ENCODE measurements at regions not wholly inside any gene's neighbourhood (a gene's known extent, or its start where the extent isn't known, plus 50 kb on each side); places are given as distances from the start of the nearest gene placed in this dataset.

DNA sequence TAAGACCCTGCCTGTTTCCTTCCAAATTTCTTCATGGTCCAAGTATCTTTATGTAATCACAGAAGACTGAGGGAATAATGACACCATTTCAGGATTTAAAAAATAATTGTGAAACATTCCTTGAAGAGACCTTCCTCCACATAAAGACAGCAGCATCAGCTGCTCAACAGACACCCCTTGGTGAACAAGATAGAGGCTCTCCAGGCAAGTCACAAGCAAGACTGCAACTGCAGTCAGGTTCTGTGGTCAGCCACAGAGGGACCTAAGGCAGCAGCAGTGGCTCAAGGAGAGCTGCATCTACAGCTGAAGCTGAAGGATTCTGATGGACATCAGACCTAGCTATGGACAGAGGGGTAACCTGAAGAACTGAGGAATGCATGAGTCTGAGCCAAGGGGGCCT is 97.2 kb upstream of the C3orf80 start:
- intact Hi-C loops (cut with micrococcal nuclease; ENCODE audit: unreplicated experiment), result no loop called here
- CTCF ChIA-PET (ENCODE audit: low intra/inter-chr PET ratio, low total read pairs), result no interaction called here
- POLR2A ChIA-PET, result no interaction called here
- in situ Hi-C loops (cut with HindIII; ENCODE audit: extremely low pct_ligation_motif_present, low pct_unique_long_range_greater_than_20kb), result no loop called here
- Histone ChIP-seq H3K79me2 (ENCODE audit: insufficient read depth, low read length) (no peaks in the 10 kb centered on the region), H4K20me1 (ENCODE audit: insufficient read depth, low read length) (no peaks in the 10 kb centered on the region), H3K4me2 (ENCODE audit: low read depth, low read length) (no peak overlapping the region), H3K4me3 (replicated peaks in 1 of 3; ENCODE audit: insufficient read depth in 1 of 3, low read depth in 2 of 3, low read length in 3 of 3) (no peak overlapping the region), H3K27ac (ENCODE audit: extremely low read length, insufficient read depth, low read length) (no peak overlapping the region), H3K27me3 (ENCODE audit: control insufficient read depth in 1 of 2, insufficient read depth in 2 of 2, low read length in 2 of 2) (no peaks in the 10 kb centered on the region), H3K36me3 (replicated peaks in 1 of 2; ENCODE audit: control insufficient read depth in 1 of 2, insufficient read depth in 2 of 2, low read length in 2 of 2) (no peaks in the 10 kb centered on the region), H2AFZ (ENCODE audit: low read length) (no peak overlapping the region), H3K9ac (ENCODE audit: insufficient read depth, low read depth, low read length) (no peak overlapping the region), H3K4me1 (ENCODE audit: insufficient read depth, low read length) (no peaks in the 10 kb centered on the region), H3K9me3 (ENCODE audit: low read length) (no peaks in the 10 kb centered on the region)
- FAIRE-seq (no peak), ATAC-seq (no peak), DNase-seq (ENCODE audit: low spot score) (no peak)
- no TSS peak for BruUV-seq (replicated peaks)
- TF ChIP-seq ZEB1 (IDR thresholded peaks at IDR 0.05; ENCODE audit: insufficient replicate concordance, low read depth) (no peak), ZNF816 (CRISPR knock-in tag; IDR thresholded peaks at IDR 0.05; ENCODE audit: borderline replicate concordance) (no peak), PAF1 (CRISPR knock-in tag; IDR thresholded peaks at IDR 0.05) (no peak), ZNF747 (CRISPR knock-in tag; IDR thresholded peaks at IDR 0.05; ENCODE audit: borderline replicate concordance) (no peak), MIER2 (CRISPR knock-in tag; IDR thresholded peaks at IDR 0.05) (no peak), NBN (conservative IDR thresholded peaks at IDR 0.05) (no peak), ZNF556 (CRISPR knock-in tag; IDR thresholded peaks at IDR 0.05; ENCODE audit: borderline replicate concordance) (no peak), SP2 (CRISPR knock-in tag; IDR thresholded peaks at IDR 0.05) (no peak), XRCC5 (optimal IDR thresholded peaks at IDR 0.05; ENCODE audit: low read length) (no peak), AKAP8 (CRISPR knock-in tag; IDR thresholded peaks at IDR 0.05) (no peak), MTF2 (CRISPR knock-in tag; IDR thresholded peaks at IDR 0.05; ENCODE audit: borderline replicate concordance) (no peak), RFXANK (CRISPR knock-in tag; IDR thresholded peaks at IDR 0.05) (no peak), CREB1 (IDR thresholded peaks at IDR 0.05) (no peak), CREB1 (CRISPR knock-in tag; IDR thresholded peaks at IDR 0.05) (no peak), ZNF792 (CRISPR knock-in tag; IDR thresholded peaks at IDR 0.05) (no peak)
- TF ChIP-seq, protein P1, sequence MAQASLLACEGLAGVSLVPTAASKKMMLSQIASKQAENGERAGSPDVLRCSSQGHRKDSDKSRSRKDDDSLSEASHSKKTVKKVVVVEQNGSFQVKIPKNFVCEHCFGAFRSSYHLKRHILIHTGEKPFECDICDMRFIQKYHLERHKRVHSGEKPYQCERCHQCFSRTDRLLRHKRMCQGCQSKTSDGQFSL (CRISPR knock-in tag; IDR thresholded peaks at IDR 0.05), result no peak
- TF ChIP-seq, protein P2, sequence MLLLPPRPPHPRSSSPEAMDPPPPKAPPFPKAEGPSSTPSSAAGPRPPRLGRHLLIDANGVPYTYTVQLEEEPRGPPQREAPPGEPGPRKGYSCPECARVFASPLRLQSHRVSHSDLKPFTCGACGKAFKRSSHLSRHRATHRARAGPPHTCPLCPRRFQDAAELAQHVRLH (CRISPR knock-in tag; IDR thresholded peaks at IDR 0.05; ENCODE audit: borderline replicate concordance, low read depth), result no peak
- TF ChIP-seq, protein P3, sequence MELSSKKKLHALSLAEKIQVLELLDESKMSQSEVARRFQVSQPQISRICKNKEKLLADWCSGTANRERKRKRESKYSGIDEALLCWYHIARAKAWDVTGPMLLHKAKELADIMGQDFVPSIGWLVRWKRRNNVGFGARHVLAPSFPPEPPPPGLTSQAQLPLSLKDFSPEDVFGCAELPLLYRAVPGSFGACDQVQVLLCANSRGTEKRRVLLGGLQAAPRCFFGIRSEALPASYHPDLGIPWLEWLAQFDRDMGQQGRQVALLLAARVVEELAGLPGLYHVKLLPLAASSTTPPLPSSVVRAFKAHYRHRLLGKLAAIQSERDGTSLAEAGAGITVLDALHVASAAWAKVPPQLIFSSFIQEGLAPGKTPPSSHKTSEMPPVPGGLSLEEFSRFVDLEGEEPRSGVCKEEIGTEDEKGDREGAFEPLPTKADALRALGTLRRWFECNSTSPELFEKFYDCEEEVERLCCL (CRISPR knock-in tag; IDR thresholded peaks at IDR 0.05; ENCODE audit: borderline replicate concordance), result no peak
- TF ChIP-seq, protein P4, sequence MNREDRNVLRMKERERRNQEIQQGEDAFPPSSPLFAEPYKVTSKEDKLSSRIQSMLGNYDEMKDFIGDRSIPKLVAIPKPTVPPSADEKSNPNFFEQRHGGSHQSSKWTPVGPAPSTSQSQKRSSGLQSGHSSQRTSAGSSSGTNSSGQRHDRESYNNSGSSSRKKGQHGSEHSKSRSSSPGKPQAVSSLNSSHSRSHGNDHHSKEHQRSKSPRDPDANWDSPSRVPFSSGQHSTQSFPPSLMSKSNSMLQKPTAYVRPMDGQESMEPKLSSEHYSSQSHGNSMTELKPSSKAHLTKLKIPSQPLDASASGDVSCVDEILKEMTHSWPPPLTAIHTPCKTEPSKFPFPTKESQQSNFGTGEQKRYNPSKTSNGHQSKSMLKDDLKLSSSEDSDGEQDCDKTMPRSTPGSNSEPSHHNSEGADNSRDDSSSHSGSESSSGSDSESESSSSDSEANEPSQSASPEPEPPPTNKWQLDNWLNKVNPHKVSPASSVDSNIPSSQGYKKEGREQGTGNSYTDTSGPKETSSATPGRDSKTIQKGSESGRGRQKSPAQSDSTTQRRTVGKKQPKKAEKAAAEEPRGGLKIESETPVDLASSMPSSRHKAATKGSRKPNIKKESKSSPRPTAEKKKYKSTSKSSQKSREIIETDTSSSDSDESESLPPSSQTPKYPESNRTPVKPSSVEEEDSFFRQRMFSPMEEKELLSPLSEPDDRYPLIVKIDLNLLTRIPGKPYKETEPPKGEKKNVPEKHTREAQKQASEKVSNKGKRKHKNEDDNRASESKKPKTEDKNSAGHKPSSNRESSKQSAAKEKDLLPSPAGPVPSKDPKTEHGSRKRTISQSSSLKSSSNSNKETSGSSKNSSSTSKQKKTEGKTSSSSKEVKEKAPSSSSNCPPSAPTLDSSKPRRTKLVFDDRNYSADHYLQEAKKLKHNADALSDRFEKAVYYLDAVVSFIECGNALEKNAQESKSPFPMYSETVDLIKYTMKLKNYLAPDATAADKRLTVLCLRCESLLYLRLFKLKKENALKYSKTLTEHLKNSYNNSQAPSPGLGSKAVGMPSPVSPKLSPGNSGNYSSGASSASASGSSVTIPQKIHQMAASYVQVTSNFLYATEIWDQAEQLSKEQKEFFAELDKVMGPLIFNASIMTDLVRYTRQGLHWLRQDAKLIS (CRISPR knock-in tag; IDR thresholded peaks at IDR 0.05), result no peak
- TF ChIP-seq, protein P5, sequence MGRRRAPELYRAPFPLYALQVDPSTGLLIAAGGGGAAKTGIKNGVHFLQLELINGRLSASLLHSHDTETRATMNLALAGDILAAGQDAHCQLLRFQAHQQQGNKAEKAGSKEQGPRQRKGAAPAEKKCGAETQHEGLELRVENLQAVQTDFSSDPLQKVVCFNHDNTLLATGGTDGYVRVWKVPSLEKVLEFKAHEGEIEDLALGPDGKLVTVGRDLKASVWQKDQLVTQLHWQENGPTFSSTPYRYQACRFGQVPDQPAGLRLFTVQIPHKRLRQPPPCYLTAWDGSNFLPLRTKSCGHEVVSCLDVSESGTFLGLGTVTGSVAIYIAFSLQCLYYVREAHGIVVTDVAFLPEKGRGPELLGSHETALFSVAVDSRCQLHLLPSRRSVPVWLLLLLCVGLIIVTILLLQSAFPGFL (CRISPR knock-in tag; IDR thresholded peaks at IDR 0.05), result no peak
